ENCODE measurements at regions not wholly inside any gene's neighbourhood (a gene's known extent, or its start where the extent isn't known, plus 50 kb on each side); places are given as distances from the start of the nearest gene placed in this dataset.

GRCh38 chr10:88097536-88097935 lies 234.1 kb downstream of the PTEN start:
- Histone ChIP-seq H3K36me3 (ENCODE audit: insufficient read depth, low read length) (no peaks in the 10 kb centered on the region), H3K9me3 (ENCODE audit: control insufficient read depth in 1 of 2, insufficient read depth in 1 of 2, low read length in 2 of 2) (no peaks in the 10 kb centered on the region), H3K4me3 (ENCODE audit: low read length) (no peak overlapping the region), H3K27ac (ENCODE audit: low read depth in 1 of 2, low read length in 2 of 2) (no peak overlapping the region), H3K27me3 (ENCODE audit: control insufficient read depth in 1 of 2, insufficient read depth in 2 of 2, low read length in 2 of 2) (no peaks in the 10 kb centered on the region), H3K4me1 (ENCODE audit: insufficient read depth, low read length) (peaks cover 9% of the 10 kb centered on the region)
- DNase-seq (no peak), ATAC-seq (ENCODE audit: poor library complexity) (no peak)
- Mint-ChIP-seq H3K36me3 (ENCODE audit: low read depth) (no peaks in the 10 kb centered on the region), H3K27ac (no peak overlapping the region), H3K4me3 (no peak overlapping the region), H3K4me1 (ENCODE audit: low read depth) (peaks cover 20% of the 10 kb centered on the region), H3K9me3 (no peaks in the 10 kb centered on the region), H3K27me3 (no peaks in the 10 kb centered on the region)
- intact Hi-C loops (cut with DNase I, micrococcal nuclease), result loop anchor here in 1 of 2 experiments (10.0 kb wide), 1 partner anchor 143 kb away; no protein-coding TSS in a partner anchor
- CTCF ChIA-PET, result no interaction called here
- TF ChIP-seq CTCF (IDR thresholded peaks at IDR 0.05), result no peak
- POLR2A ChIA-PET, result no interaction called here

GRCh38 chr10:88100281-88100680 lies 236.9 kb downstream of the PTEN start:
- Mint-ChIP-seq H3K27me3 (no peaks in the 10 kb centered on the region), H3K4me3 (no peak overlapping the region), H3K27ac (no peak overlapping the region), H3K9me3 (no peaks in the 10 kb centered on the region), H3K36me3 (ENCODE audit: low read depth) (no peaks in the 10 kb centered on the region), H3K4me1 (ENCODE audit: low read depth) (no peaks in the 10 kb centered on the region)
- no peak for DNase-seq
- Histone ChIP-seq H3K9me3 (ENCODE audit: control insufficient read depth in 1 of 2, insufficient read depth in 1 of 2, low read length in 2 of 2) (no peaks in the 10 kb centered on the region), H3K36me3 (ENCODE audit: insufficient read depth, low read length) (no peaks in the 10 kb centered on the region), H3K27me3 (ENCODE audit: control insufficient read depth in 1 of 2, insufficient read depth in 2 of 2, low read length in 2 of 2) (no peaks in the 10 kb centered on the region), H3K4me1 (ENCODE audit: insufficient read depth, low read length) (no peaks in the 10 kb centered on the region), H3K4me3 (ENCODE audit: low read length) (no peak overlapping the region), H3K27ac (ENCODE audit: low read depth in 1 of 2, low read length in 2 of 2) (no peak overlapping the region)
- intact Hi-C loops (cut with DNase I, micrococcal nuclease), result no loop called here
- ChIA-PET CTCF (interaction anchor here (0.7 kb wide), 1 partner anchor 26 kb away, joined by 3 read pairs; no protein-coding TSS in a partner anchor), POLR2A (interaction anchor here (1.5 kb wide), 1 partner anchor 9 kb away, joined by 4 read pairs; no protein-coding TSS in a partner anchor)
- no peak for ATAC-seq (ENCODE audit: poor library complexity)
- TF ChIP-seq CTCF (IDR thresholded peaks at IDR 0.05), result no peak

GRCh38 chr10:88101666-88102065 lies 238.2 kb downstream of the PTEN start:
- ChIA-PET POLR2A (no interaction called here), CTCF (no interaction called here)
- Histone ChIP-seq H3K27ac (ENCODE audit: low read depth in 1 of 2, low read length in 2 of 2) (no peak overlapping the region), H3K4me1 (ENCODE audit: insufficient read depth, low read length) (no peaks in the 10 kb centered on the region), H3K27me3 (ENCODE audit: control insufficient read depth in 1 of 2, insufficient read depth in 2 of 2, low read length in 2 of 2) (no peaks in the 10 kb centered on the region), H3K36me3 (ENCODE audit: insufficient read depth, low read length) (no peaks in the 10 kb centered on the region), H3K4me3 (ENCODE audit: low read length) (no peak overlapping the region), H3K9me3 (ENCODE audit: control insufficient read depth in 1 of 2, insufficient read depth in 1 of 2, low read length in 2 of 2) (no peaks in the 10 kb centered on the region)
- Mint-ChIP-seq H3K9me3 (no peaks in the 10 kb centered on the region), H3K4me1 (ENCODE audit: low read depth) (no peaks in the 10 kb centered on the region), H3K27ac (no peak overlapping the region), H3K36me3 (ENCODE audit: low read depth) (no peaks in the 10 kb centered on the region), H3K4me3 (no peak overlapping the region), H3K27me3 (no peaks in the 10 kb centered on the region)
- no peak for ATAC-seq (ENCODE audit: poor library complexity)
- TF ChIP-seq CTCF (IDR thresholded peaks at IDR 0.05), result no peak
- intact Hi-C loops (cut with DNase I, micrococcal nuclease), result no loop called here
- no peak for DNase-seq
